Retinal pigment epithelial cell (primary cell): ENCODE measurements at regions not wholly inside any gene's neighbourhood (a gene's known extent, or its start where the extent isn't known, plus 50 kb on each side); places are given as distances from the start of the nearest gene placed in this dataset.

Experiments
- DNase-seq: peaks from one replicate; pipeline ENCODE4 v3.0.0-alpha.2; 2010; ENCODE audit warnings: low read depth
- H3K4me3 ChIP-seq: 2 replicates; pipeline ENCODE4 v1.5.1; 2011; ENCODE audit warnings: mild to moderate bottlenecking, low read length, control low read depth, moderate library complexity
- CTCF ChIP-seq: conservative IDR thresholded peaks from 2 replicates; pipeline ENCODE4 v1.5.1; 2011; ENCODE audit warnings: low read depth, low read length, control low read depth, inconsistent platforms

GRCh38 chr4:187826725-187827124 is 168.8 kb upstream of the ZFP42 start:
- H3K4me3 ChIP-seq, result no peak overlapping the region
- DNase-seq, result no peak
- no peak for TF ChIP-seq CTCF

DNA sequence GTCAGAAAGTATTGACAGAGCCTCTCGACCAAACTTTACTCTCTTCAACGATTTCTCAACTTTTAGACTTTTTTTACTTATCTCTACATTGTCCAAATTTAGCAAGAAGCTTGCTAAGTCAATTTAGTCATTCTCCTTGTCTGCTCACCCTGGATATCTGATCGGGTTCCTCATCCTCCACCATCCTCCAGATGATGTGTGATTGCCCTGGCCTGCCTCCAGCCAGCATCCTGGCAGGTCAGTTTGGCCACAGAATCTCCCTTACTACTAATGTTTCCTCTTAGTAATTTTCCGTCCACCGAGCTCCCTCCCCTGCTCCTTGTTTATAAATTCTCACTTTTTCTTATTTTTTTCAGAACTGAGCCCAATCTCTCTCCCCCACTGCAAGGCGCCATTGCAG is 167.9 kb upstream of the ZFP42 start:
- DNase-seq, result no peak
- H3K4me3 ChIP-seq, result no peak overlapping the region
- no peak for TF ChIP-seq CTCF

- no peak for DNase-seq
- H3K4me3 ChIP-seq, result no peak overlapping the region
- no peak for TF ChIP-seq CTCF
These were observed 155.8 kb upstream of the ZFP42 start for GRCh38 chr4:187839765-187840164.

- no peak for DNase-seq
These were observed 154.8 kb upstream of the ZFP42 start for GRCh38 chr4:187840814-187841213.

GRCh38 chr4:187849556-187850225 is 145.9 kb upstream of the ZFP42 start:
- DNase-seq, result no peak
- H3K4me3 ChIP-seq, result no peak overlapping the region
- TF ChIP-seq CTCF, result no peak

More at GRCh38 chr4:187840814-187841213, 154.8 kb upstream of the ZFP42 start:
- no peak for TF ChIP-seq CTCF
- no peak overlapping the region for H3K4me3 ChIP-seq

DNA sequence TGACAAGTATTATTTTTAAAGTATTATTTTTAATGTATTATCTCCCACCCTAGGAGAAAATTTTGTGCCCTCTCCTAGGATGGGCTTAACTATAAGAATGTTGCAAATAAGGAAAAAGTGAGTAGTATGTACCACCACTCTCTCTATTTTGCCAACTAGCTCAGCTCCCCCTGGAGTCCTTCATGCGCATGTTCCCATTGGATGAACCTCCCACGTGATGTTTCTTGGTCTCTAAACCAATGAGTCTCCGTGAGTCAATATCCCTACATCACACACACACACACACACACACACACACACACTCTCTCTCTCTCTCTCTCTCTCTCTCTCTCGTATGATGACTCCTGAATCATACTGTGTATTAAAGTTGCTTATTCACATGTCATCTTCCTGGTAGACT is 129.7 kb upstream of the ZFP42 start:
- TF ChIP-seq CTCF, result no peak
- H3K4me3 ChIP-seq, result no peak overlapping the region

DNA sequence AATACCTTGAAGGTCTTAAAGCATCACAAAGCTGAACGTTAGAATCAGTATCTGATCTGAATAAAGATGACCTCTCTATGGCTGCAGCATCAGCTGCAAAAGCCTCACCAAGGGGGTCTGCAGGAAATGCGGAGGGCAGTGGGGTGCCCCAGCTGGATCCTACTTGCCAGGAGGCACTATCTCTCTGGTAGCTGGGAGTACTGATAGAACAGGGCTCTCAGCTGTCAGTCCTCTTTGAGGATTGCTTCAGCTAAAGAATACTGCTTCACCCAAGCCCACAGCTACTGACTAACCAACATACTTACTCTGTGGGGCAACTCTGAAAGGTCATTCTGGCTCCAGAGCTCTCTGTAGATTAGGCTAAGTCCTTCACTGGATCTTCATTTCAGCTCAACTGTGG is 112.5 kb upstream of the ZFP42 start:
- no peak for DNase-seq
- no peak overlapping the region for H3K4me3 ChIP-seq
- TF ChIP-seq CTCF, result no peak

More for the DNA sequence above, 129.7 kb upstream of the ZFP42 start:
- no peak for DNase-seq
